H1 (cell line): ENCODE measurements at regions not wholly inside any gene's neighbourhood (a gene's known extent, or its start where the extent isn't known, plus 50 kb on each side); places are given as distances from the start of the nearest gene placed in this dataset.

Experiments
- CTCF ChIA-PET: fragments of 300-600 bp; sonication (Branson Sonifier 250); formaldehyde crosslinking; loops from one replicate; lab custom pipeline; 2021; ENCODE audit not compliant: partially characterized antibody; lab: Charles Lee
- POLR2A ChIA-PET: fragments of 300-600 bp; sonication (Branson Sonifier 250); formaldehyde crosslinking; loops from one replicate; lab custom pipeline; 2021; ENCODE audit warnings: inconsistent platforms; ENCODE audit not compliant: partially characterized antibody; lab: Charles Lee
- DNase-seq, 2 experiments: peaks; one replicate each; pipeline versions ENCODE4 v3.0.0 to v3.0.0-alpha.2; 2010 to 2022; ENCODE audit warnings: low spot score in 2 of 2, low read depth in 1 of 2, mixed read lengths in 1 of 2
- FAIRE-seq: peaks from 2 replicates; lab custom pipeline; 2011; peaks lifted over from hg19 to GRCh38; lab: Jason Lieb, UNC
- H2AFZ ChIP-seq: 2 replicates; pipeline ENCODE4 v1.8.1; 2012; ENCODE audit warnings: low read length, inconsistent platforms
- H2AK5ac ChIP-seq: 2 replicates; pipeline ENCODE4 v1.6.1; 2013; ENCODE audit warnings: low read depth, low read length
- H2BK120ac ChIP-seq: replicated peaks from 2 replicates; pipeline ENCODE3; 2013; ENCODE audit warnings: low read depth, low read length, inconsistent platforms
- H2BK12ac ChIP-seq: 2 replicates; pipeline ENCODE4 v1.6.1; 2013; ENCODE audit warnings: low read depth, low read length
- H2BK15ac ChIP-seq: 2 replicates; pipeline ENCODE4 v1.6.1; 2013; ENCODE audit warnings: low read length
- H2BK20ac ChIP-seq: 2 replicates; pipeline ENCODE4 v1.6.1; 2013; ENCODE audit warnings: low read length
- H2BK5ac ChIP-seq: 2 replicates; pipeline ENCODE4 v1.6.1; 2013; ENCODE audit warnings: low read depth, low read length
- H3K14ac ChIP-seq: 2 replicates; pipeline ENCODE4 v1.6.1; 2013; ENCODE audit warnings: inconsistent platforms; ENCODE audit not compliant: insufficient read length
- H3K18ac ChIP-seq: 2 replicates; pipeline ENCODE4 v1.6.1; 2013; ENCODE audit warnings: low read length; ENCODE audit errors: extremely low read depth
- H3K23ac ChIP-seq: 2 replicates; pipeline ENCODE4 v1.6.1; 2013; ENCODE audit warnings: inconsistent platforms; ENCODE audit not compliant: insufficient read length
- H3K23me2 ChIP-seq: 2 replicates; pipeline ENCODE4 v1.6.1; 2013; ENCODE audit warnings: low read depth, low read length
- H3K27ac ChIP-seq: 2 replicates; pipeline ENCODE4 v1.6.1; 2011; ENCODE audit warnings: low read depth, low read length, inconsistent platforms
- H3K27me3 ChIP-seq, 4 experiments: replicated peaks in 1 of 4; 1 replicate in 1 of 4; 2 replicates in 3 of 4; pipeline versions ENCODE4 v1.6.1 to v1.8.1; 2011 to 2013; ENCODE audit warnings: low read length in 3 of 4, mild to moderate bottlenecking in 3 of 4, inconsistent platforms in 2 of 4, mixed read lengths in 2 of 4, moderate library complexity in 1 of 4; ENCODE audit not compliant: control insufficient read depth in 3 of 4, insufficient read depth in 3 of 4; ENCODE audit errors: extremely low read depth in 1 of 4
- H3K36me3 ChIP-seq, 4 experiments: 2 replicates each; pipeline versions ENCODE4 v1.6.1 to v1.8.1; 2011 to 2013; ENCODE audit warnings: mild to moderate bottlenecking in 4 of 4, low read length in 3 of 4, moderate library complexity in 2 of 4, control low read depth in 1 of 4, inconsistent platforms in 1 of 4; ENCODE audit not compliant: insufficient read depth in 4 of 4, control insufficient read depth in 2 of 4
- H3K4ac ChIP-seq: replicated peaks from 2 replicates; pipeline ENCODE3; 2013; ENCODE audit warnings: low read length, low read depth, mixed read lengths, inconsistent platforms; ENCODE audit not compliant: insufficient read length
- H3K4me1 ChIP-seq, 4 experiments: replicated peaks in 1 of 4; 1 replicate in 1 of 4; 2 replicates in 3 of 4; pipeline versions ENCODE4 v1.6.1 to v1.8.1; 2011 to 2013; ENCODE audit warnings: low read length in 3 of 4, inconsistent platforms in 2 of 4, mixed read lengths in 1 of 4; ENCODE audit not compliant: insufficient read depth in 4 of 4, control insufficient read depth in 3 of 4
- H3K4me2 ChIP-seq, 2 experiments: 2 replicates each; pipeline versions ENCODE4 v1.6.1 to v1.8.1; 2011 to 2013; ENCODE audit warnings: low read depth in 2 of 2, low read length in 2 of 2, control low read depth in 1 of 2, inconsistent platforms in 1 of 2, mild to moderate bottlenecking in 1 of 2; ENCODE audit not compliant: insufficient read depth in 1 of 2
- H3K4me3 ChIP-seq, 4 experiments: fragments of 200-600, 300-600 bp in 1 of 4; sonication (generic), shearing (Covaris generic), sonication (Bioruptor Twin) in 1 of 4; 2 replicates each; pipeline versions ENCODE4 v1.5.1 to v1.8.1; 2011 to 2016; ENCODE audit warnings: low read length in 4 of 4, low read depth in 3 of 4, control low read depth in 2 of 4, inconsistent platforms in 2 of 4, mild to moderate bottlenecking in 2 of 4, mixed read lengths in 1 of 4, moderate library complexity in 1 of 4; ENCODE audit not compliant: insufficient read depth in 2 of 4; ENCODE audit errors: extremely low read depth in 1 of 4
- H3K56ac ChIP-seq: replicated peaks from 2 replicates; pipeline ENCODE3; 2013; ENCODE audit warnings: low read depth, mild to moderate bottlenecking, mixed read lengths, low read length, inconsistent platforms; ENCODE audit not compliant: insufficient read length
- H3K79me1 ChIP-seq: 2 replicates; pipeline ENCODE4 v1.6.1; 2013; ENCODE audit warnings: low read depth, low read length, control low read depth
- H3K79me2 ChIP-seq, 2 experiments: 2 replicates each; pipeline versions ENCODE4 v1.6.1 to v1.8.1; 2012 to 2013; ENCODE audit warnings: low read length in 2 of 2, mild to moderate bottlenecking in 2 of 2, inconsistent platforms in 1 of 2; ENCODE audit not compliant: insufficient read depth in 2 of 2, control insufficient read depth in 1 of 2
- H3K9ac ChIP-seq, 4 experiments: replicated peaks in 1 of 4; 1 replicate in 1 of 4; 2 replicates in 3 of 4; pipeline versions ENCODE4 v1.6.1 to v1.8.1; 2011 to 2013; ENCODE audit warnings: low read depth in 3 of 4, low read length in 3 of 4, control low read depth in 2 of 4, mild to moderate bottlenecking in 2 of 4, moderate library complexity in 2 of 4, inconsistent platforms in 1 of 4; ENCODE audit errors: extremely low read depth in 1 of 4
- H3K9me3 ChIP-seq, 2 experiments: 2 replicates each; pipeline versions ENCODE4 v1.6.1 to v1.8.1; 2012 to 2013; ENCODE audit warnings: mild to moderate bottlenecking in 2 of 2, moderate library complexity in 2 of 2, control low read depth in 1 of 2, inconsistent platforms in 1 of 2, low read depth in 1 of 2, low read length in 1 of 2, mixed read lengths in 1 of 2; ENCODE audit not compliant: insufficient read depth in 2 of 2
- H4K20me1 ChIP-seq, 2 experiments: replicated peaks in 1 of 2; 2 replicates each; pipeline versions ENCODE3 to v1.8.1; 2011 to 2013; ENCODE audit warnings: inconsistent platforms in 2 of 2, low read length in 2 of 2, mild to moderate bottlenecking in 1 of 2; ENCODE audit not compliant: insufficient read depth in 2 of 2, control insufficient read depth in 1 of 2
- H4K5ac ChIP-seq: 2 replicates; pipeline ENCODE4 v1.6.1; 2013; ENCODE audit warnings: low read length, low read depth, mixed read lengths, inconsistent platforms; ENCODE audit not compliant: insufficient read length
- H4K8ac ChIP-seq: 2 replicates; pipeline ENCODE4 v1.8.0; 2013; ENCODE audit warnings: mild to moderate bottlenecking, moderate library complexity, low read length, inconsistent platforms; ENCODE audit not compliant: insufficient read depth; ENCODE audit errors: extremely low read depth
- H4K91ac ChIP-seq: replicated peaks from 2 replicates; pipeline ENCODE3; 2013; ENCODE audit warnings: low read length, mixed read lengths, inconsistent platforms; ENCODE audit not compliant: insufficient read length
- CHD1 ChIP-seq: IDR thresholded peaks from 2 replicates; pipeline ENCODE4 v1.6.1; 2012; ENCODE audit warnings: low read depth, low read length, improper control_type of control experiment
- CHD2 ChIP-seq: IDR thresholded peaks from 2 replicates; pipeline ENCODE4 v1.6.1; 2012; ENCODE audit warnings: low read length, improper control_type of control experiment
- GTF2F1 ChIP-seq: IDR thresholded peaks from 2 replicates; pipeline ENCODE4 v1.6.1; 2012; ENCODE audit warnings: low read depth, low read length, improper control_type of control experiment, borderline replicate concordance
- KDM1A ChIP-seq: fragments of 200-600, 300-600 bp; sonication (generic); IDR thresholded peaks from 2 replicates; pipeline ENCODE4 v1.7.1; 2016; ENCODE audit warnings: mild to moderate bottlenecking, low read length, borderline replicate concordance
- MAFK ChIP-seq: IDR thresholded peaks from 2 replicates; pipeline ENCODE4 v1.6.1; 2012; ENCODE audit warnings: low read depth, mild to moderate bottlenecking, improper control_type of control experiment, low read length
- NANOG ChIP-seq: IDR thresholded peaks from 2 replicates; pipeline ENCODE4 v1.6.1; 2011; ENCODE audit warnings: low read length, low read depth, mild to moderate bottlenecking, inconsistent platforms; ENCODE audit not compliant: insufficient read depth, poor library complexity, severe bottlenecking
- NRF1 ChIP-seq: IDR thresholded peaks from 2 replicates; pipeline ENCODE4 v1.6.1; 2011; ENCODE audit warnings: mild to moderate bottlenecking, low read depth, low read length, improper control_type of control experiment
- PHF8 ChIP-seq: fragments of 200-600 bp; sonication (generic); conservative IDR thresholded peaks from 2 replicates; pipeline ENCODE4 v1.7.1; 2012; ENCODE audit warnings: low read depth, mild to moderate bottlenecking, inconsistent platforms, low read length, moderate library complexity
- SP4 ChIP-seq: IDR thresholded peaks from 2 replicates; pipeline ENCODE4 v1.6.1; 2012; ENCODE audit warnings: low read length, inconsistent platforms
- TCF12 ChIP-seq: IDR thresholded peaks from 2 replicates; pipeline ENCODE4 v1.6.1; 2011; ENCODE audit warnings: low read depth, mild to moderate bottlenecking, low read length
- WGBS, 2 experiments: shearing (Covaris generic) in 1 of 2; methylation state at CpG; one replicate each; pipeline versions ENCODE4 v1.1.6 to v1.1.7; 2013 to 2015; ENCODE audit warnings: low lambda C conversion rate in 2 of 2, mixed read lengths in 2 of 2, inconsistent platforms in 1 of 2, low coverage in 1 of 2, missing lambda C conversion rate in 1 of 2; ENCODE audit not compliant: insufficient replicate concordance in 2 of 2, insufficient coverage in 1 of 2, insufficient read length in 1 of 2; ENCODE audit errors: extremely low coverage in 1 of 2, missing lambda C conversion rate in 1 of 2; 5-methylcytosine and 5-hydroxymethylcytosine counted together

- no peak for FAIRE-seq
- no peaks in the 10 kb centered on the region for H3K79me2 ChIP-seq
- no peak overlapping the region for H3K23ac ChIP-seq
- no peak overlapping the region for H4K8ac ChIP-seq
- no peak overlapping the region for H2BK12ac ChIP-seq
- H3K36me3 ChIP-seq = no peaks in the 10 kb centered on the region
- H3K4me3 ChIP-seq = no peak overlapping the region
- no peak overlapping the region for H4K5ac ChIP-seq
- H3K27me3 ChIP-seq = no peaks in the 10 kb centered on the region
- CTCF ChIA-PET = no interaction called here
- DNase-seq = no peak
- WGBS, 2 experiments = 92% methylated on average over 6 of the region's 6 CpGs; no CpG with 5 or more reads in 1 of the 2 experiments
- no peak overlapping the region for H3K27ac ChIP-seq
- H2AFZ ChIP-seq = no peak overlapping the region
- H4K91ac ChIP-seq = no peak overlapping the region
- no peaks in the 10 kb centered on the region for H3K79me1 ChIP-seq
- H3K9ac ChIP-seq = no peak overlapping the region
- H2BK15ac ChIP-seq = no peak overlapping the region
- POLR2A ChIA-PET = no interaction called here
- H2BK20ac ChIP-seq = no peak overlapping the region
- no peaks in the 10 kb centered on the region for H3K9me3 ChIP-seq
- H2AK5ac ChIP-seq = no peak overlapping the region
- no peaks in the 10 kb centered on the region for H3K23me2 ChIP-seq
- H3K18ac ChIP-seq = no peak overlapping the region
- no peak overlapping the region for H2BK5ac ChIP-seq
- H4K20me1 ChIP-seq = no peaks in the 10 kb centered on the region
- no peak for TF ChIP-seq CHD2
- no peak for TF ChIP-seq GTF2F1
- no peak for TF ChIP-seq CHD1
- TF ChIP-seq MAFK = no peak
- TF ChIP-seq TCF12 = no peak
- TF ChIP-seq KDM1A = no peak
- TF ChIP-seq NANOG = no peak
- no peak for TF ChIP-seq PHF8
- TF ChIP-seq SP4 = no peak
- no peak for TF ChIP-seq NRF1
- TF ChIP-seq, all 59 proteins: peak for 0
- Histone ChIP-seq H2BK120ac (no peak overlapping the region), H3K56ac (no peak overlapping the region), H3K4ac (no peak overlapping the region), H3K4me2 (no peak overlapping the region), H3K4me1 (no peaks in the 10 kb centered on the region), H3K14ac (no peak overlapping the region)
These were observed 92.3 kb upstream of the KDM7A start for GRCh38 chr7:140269004-140269638.
